ENCODE measurements at regions not wholly inside any gene's neighbourhood (a gene's known extent, or its start where the extent isn't known, plus 50 kb on each side); places are given as distances from the start of the nearest gene placed in this dataset.

DNA sequence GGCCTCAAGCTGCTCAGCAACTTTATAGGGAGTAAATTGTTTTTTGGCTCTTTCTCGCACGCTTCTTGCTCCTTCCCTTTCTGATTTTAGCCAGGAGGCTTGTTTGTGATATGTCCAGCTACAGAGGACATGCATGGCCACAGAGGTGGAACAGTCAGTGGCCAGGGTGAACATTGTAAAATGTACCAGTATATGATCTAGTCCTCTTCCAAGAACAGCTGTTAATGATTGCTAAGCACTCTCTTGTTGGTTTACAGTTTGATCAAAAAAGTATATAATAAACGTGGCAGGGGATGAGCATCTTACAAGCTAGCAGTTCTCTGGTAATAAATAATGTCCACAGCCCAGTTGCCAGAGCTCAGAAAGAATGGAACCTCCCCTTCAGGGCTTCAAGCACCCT, 461.7 kb upstream of the DYNLRB2 start:
- peaks cover 66% of the 10 kb centered on the region for H3K27me3 Mint-ChIP-seq (ENCODE audit: insufficient read depth)
- no peak overlapping the region for H3K4me3 ChIP-seq (ENCODE audit: low read length)
- peaks cover 16% of the 10 kb centered on the region for H3K4me1 Mint-ChIP-seq
- H3K9me3 ChIP-seq (ENCODE audit: control insufficient read depth, low read length) = no peaks in the 10 kb centered on the region
- H3K9ac ChIP-seq (ENCODE audit: extremely low read depth, low read length, poor library complexity, severe bottlenecking) = no peak overlapping the region
- H3K36me3 Mint-ChIP-seq (ENCODE audit: low read depth) = no peaks in the 10 kb centered on the region
- H3K27ac ChIP-seq (ENCODE audit: low read depth, low read length) = no peak overlapping the region
- WGBS, 2 experiments (ENCODE audit: insufficient coverage in 1 of 2, insufficient read length in 1 of 2) = 87 to 94% methylated on average over 3 of the region's 3 CpGs
- TF ChIP-seq, protein P1, sequence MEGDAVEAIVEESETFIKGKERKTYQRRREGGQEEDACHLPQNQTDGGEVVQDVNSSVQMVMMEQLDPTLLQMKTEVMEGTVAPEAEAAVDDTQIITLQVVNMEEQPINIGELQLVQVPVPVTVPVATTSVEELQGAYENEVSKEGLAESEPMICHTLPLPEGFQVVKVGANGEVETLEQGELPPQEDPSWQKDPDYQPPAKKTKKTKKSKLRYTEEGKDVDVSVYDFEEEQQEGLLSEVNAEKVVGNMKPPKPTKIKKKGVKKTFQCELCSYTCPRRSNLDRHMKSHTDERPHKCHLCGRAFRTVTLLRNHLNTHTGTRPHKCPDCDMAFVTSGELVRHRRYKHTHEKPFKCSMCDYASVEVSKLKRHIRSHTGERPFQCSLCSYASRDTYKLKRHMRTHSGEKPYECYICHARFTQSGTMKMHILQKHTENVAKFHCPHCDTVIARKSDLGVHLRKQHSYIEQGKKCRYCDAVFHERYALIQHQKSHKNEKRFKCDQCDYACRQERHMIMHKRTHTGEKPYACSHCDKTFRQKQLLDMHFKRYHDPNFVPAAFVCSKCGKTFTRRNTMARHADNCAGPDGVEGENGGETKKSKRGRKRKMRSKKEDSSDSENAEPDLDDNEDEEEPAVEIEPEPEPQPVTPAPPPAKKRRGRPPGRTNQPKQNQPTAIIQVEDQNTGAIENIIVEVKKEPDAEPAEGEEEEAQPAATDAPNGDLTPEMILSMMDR (conservative IDR thresholded peaks at IDR 0.05) = no peak
- H3K4me1 ChIP-seq (ENCODE audit: control insufficient read depth, insufficient read depth, low read length) = no peaks in the 10 kb centered on the region
- peaks cover 69% of the 10 kb centered on the region for H3K27me3 ChIP-seq (ENCODE audit: control insufficient read depth, insufficient read depth, low read length, poor library complexity, severe bottlenecking)
- no peak overlapping the region for H3K27ac Mint-ChIP-seq
- DNase-seq = no peak
- no peaks in the 10 kb centered on the region for H3K36me3 ChIP-seq (ENCODE audit: control insufficient read depth, insufficient read depth, low read length)
- H3K9me3 Mint-ChIP-seq = no peaks in the 10 kb centered on the region
- H3K4me3 Mint-ChIP-seq = no peak overlapping the region

DNA sequence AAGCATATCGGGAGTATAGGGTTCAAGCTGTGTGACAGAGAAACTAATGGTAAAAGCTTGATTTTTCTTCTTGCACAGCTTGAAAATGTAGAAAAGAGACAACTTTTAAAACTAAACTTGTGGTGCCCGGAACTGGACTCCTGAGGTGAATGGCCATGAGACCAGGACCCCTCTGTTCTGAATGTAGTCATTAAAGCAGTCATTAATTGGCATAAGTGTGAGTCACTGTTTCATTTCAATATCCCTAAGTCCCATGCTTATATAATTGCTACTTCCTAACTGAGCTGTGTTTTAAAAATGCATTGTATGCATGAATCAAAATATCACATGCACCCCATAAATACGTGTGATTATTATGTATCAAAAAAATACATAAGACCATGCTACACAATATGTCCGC, 463.1 kb upstream of the DYNLRB2 start:
- Histone ChIP-seq H3K4me3 (ENCODE audit: low read length) (no peak overlapping the region), H3K9ac (ENCODE audit: extremely low read depth, low read length, poor library complexity, severe bottlenecking) (no peak overlapping the region), H3K36me3 (ENCODE audit: control insufficient read depth, insufficient read depth, low read length) (no peaks in the 10 kb centered on the region), H3K4me1 (ENCODE audit: control insufficient read depth, insufficient read depth, low read length) (no peaks in the 10 kb centered on the region), H3K9me3 (ENCODE audit: control insufficient read depth, low read length) (no peaks in the 10 kb centered on the region), H3K27me3 (ENCODE audit: control insufficient read depth, insufficient read depth, low read length, poor library complexity, severe bottlenecking) (peaks cover 68% of the 10 kb centered on the region), H3K27ac (ENCODE audit: low read depth, low read length) (no peak overlapping the region)
- peaks cover 15% of the 10 kb centered on the region for H3K4me1 Mint-ChIP-seq
- H3K9me3 Mint-ChIP-seq = no peaks in the 10 kb centered on the region
- WGBS, 2 experiments (ENCODE audit: insufficient coverage in 1 of 2, insufficient read length in 1 of 2) = 90% methylated on average over 2 to 3 of the region's 4 CpGs
- no peak for DNase-seq
- TF ChIP-seq, protein P1 (conservative IDR thresholded peaks at IDR 0.05) = no peak
- H3K4me3 Mint-ChIP-seq = no peak overlapping the region
- H3K27ac Mint-ChIP-seq = no peak overlapping the region
- no peaks in the 10 kb centered on the region for H3K36me3 Mint-ChIP-seq (ENCODE audit: low read depth)
- peaks cover 66% of the 10 kb centered on the region for H3K27me3 Mint-ChIP-seq (ENCODE audit: insufficient read depth)

DNA sequence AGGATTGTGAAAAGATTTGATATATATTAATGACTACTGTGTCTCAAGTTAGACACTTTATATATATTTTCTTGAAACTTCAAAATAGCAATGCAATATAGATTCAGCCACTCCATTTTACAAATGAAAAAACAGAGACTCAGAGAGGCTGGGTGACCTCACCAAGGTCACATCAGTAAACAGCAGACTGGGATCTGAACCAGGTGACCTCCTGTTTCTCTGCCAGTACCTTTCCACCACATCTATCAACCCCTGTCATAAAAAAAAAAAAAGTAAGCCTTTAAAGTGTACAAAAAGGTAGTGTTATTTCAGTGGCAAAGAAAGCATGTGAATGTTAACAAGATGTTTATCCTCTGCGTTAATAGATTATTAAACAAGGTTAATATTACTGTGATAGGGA, 466.5 kb upstream of the DYNLRB2 start:
- no peaks in the 10 kb centered on the region for H3K36me3 ChIP-seq (ENCODE audit: control insufficient read depth, insufficient read depth, low read length)
- H3K9me3 Mint-ChIP-seq = peaks cover 7% of the 10 kb centered on the region
- H3K4me1 Mint-ChIP-seq = peaks cover 13% of the 10 kb centered on the region
- H3K9ac ChIP-seq (ENCODE audit: extremely low read depth, low read length, poor library complexity, severe bottlenecking) = no peak overlapping the region
- no peak overlapping the region for H3K4me3 Mint-ChIP-seq
- H3K27ac Mint-ChIP-seq = no peak overlapping the region
- 91 to 97% methylated on average over 1 of the region's 1 CpG for WGBS, 2 experiments (ENCODE audit: insufficient coverage in 1 of 2, insufficient read length in 1 of 2)
- peaks cover 6% of the 10 kb centered on the region for H3K9me3 ChIP-seq (ENCODE audit: control insufficient read depth, low read length)
- H3K36me3 Mint-ChIP-seq (ENCODE audit: low read depth) = no peaks in the 10 kb centered on the region
- peaks cover 61% of the 10 kb centered on the region for H3K27me3 Mint-ChIP-seq (ENCODE audit: insufficient read depth)
- H3K27ac ChIP-seq (ENCODE audit: low read depth, low read length) = no peak overlapping the region
- TF ChIP-seq, protein P1 (conservative IDR thresholded peaks at IDR 0.05) = no peak
- no peaks in the 10 kb centered on the region for H3K4me1 ChIP-seq (ENCODE audit: control insufficient read depth, insufficient read depth, low read length)
- peaks cover 58% of the 10 kb centered on the region for H3K27me3 ChIP-seq (ENCODE audit: control insufficient read depth, insufficient read depth, low read length, poor library complexity, severe bottlenecking)
- H3K4me3 ChIP-seq (ENCODE audit: low read length) = no peak overlapping the region
- DNase-seq = no peak
